ELR (cell line): ENCODE measurements at regions not wholly inside any gene's neighbourhood (a gene's known extent, or its start where the extent isn't known, plus 50 kb on each side); places are given as distances from the start of the nearest gene placed in this dataset.
A peak's percentile ranks its signal among the peaks of the same experiment; 100 is the strongest.

Experiments used
- DNase-seq: peaks from one replicate; pipeline ENCODE4 v3.0.0-alpha.2; 2015; ENCODE audit warnings: low read depth

DNA sequence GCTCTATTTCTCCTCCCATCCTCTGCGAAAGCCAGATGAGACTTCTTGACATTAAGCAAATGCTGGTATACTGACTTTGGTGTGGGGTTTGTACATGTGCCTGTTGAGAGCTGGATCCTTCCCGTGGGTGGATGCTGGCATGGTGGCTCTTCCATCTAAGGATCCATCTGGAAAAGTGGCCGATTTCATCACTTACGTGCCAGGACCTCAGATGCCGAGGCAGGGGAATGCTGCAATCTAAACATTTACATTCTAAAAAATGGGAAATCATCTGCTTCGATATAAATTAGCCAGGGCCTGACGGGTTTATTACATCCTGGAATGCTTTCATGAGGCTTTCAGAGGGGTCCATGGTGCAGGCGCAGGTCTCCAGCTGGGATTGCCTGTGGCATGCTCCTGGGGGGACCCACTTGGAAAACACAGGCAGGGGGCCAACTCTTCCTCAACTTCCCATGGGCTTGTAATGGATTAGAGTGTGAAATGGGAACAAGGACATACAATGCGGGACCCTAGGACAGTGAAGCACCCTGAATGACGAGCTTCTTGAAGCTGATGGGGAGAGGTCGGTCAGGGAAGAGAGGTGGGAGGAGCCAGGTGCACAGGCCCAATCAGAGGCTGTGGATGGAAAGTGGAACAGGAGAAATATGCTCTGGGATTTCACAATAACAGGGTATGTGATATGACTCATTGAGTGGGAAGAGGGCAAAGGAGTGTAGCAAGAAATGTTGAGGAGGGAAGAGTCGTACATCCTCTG, 105.5 kb upstream of the PITX1 start:
- peak; percentile 89 for DNase-seq

GRCh38 chr5:135138116-135138850, 104.3 kb upstream of the PITX1 start:
- peak; percentile 81 for DNase-seq

GRCh38 chr5:135137146-135137915, 103.3 kb upstream of the PITX1 start:
- no peak for DNase-seq

DNA sequence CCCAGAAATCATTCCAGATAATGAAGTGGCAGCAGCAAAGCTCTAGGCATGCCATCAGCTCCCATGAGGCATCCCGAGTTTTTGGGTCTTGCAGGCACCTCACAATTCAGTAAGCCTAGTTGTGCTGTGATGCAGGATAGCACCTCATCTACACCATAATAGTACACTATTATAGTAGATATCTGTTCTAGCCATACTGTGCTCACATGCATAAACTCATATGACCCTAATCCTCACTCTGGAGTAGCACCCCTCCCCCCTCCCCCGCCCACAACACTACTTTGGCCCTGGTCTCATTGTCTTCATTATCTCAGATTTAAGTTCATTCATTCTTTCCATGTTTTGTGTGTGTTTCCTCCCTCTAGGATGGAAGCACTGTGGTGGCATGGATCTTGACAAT, 102.5 kb upstream of the PITX1 start:
- no peak for DNase-seq

DNA sequence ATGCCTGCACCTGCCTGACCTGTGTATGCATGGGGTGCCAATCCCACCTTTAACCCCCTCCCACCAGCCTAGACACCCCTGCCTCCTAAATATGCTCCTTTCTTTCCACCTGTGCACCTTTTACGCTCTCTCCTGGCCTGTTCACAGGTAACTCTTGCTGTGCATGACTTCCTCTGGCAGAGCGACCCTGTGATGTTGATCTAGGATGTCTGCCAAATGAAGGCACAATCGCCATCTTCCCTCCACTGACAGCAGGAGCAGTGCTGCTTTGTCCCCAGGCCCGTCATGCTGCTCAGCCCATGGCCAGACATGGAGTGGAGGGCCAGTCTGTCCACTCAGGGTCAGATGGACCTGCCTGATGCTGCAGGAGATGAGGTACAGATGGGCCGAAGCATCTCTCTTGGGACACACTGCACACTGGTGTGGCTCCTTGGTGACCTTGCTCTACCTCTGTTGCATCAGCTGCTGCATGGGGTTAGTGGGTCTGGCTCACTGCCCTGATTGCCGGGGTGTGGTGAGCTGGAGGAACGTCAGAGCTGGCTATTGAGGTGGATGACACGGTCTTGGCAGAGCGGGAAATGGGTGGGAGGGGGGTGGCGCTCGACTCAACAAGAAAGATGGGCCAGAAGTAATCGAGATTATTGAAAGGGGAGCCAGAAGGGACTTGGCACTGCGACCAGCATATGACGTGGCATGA, 101.7 kb upstream of the PITX1 start:
- peak; percentile 60 for DNase-seq

- no peak for DNase-seq
These were observed 100.8 kb upstream of the PITX1 start for GRCh38 chr5:135134691-135135381.

GRCh38 chr5:135133698-135134515, 99.9 kb upstream of the PITX1 start:
- DNase-seq: no peak

GRCh38 chr5:135133181-135133580, 99.2 kb upstream of the PITX1 start:
- no peak for DNase-seq

- no peak for DNase-seq
These were observed 98.0 kb upstream of the PITX1 start for GRCh38 chr5:135131801-135132680.

DNA sequence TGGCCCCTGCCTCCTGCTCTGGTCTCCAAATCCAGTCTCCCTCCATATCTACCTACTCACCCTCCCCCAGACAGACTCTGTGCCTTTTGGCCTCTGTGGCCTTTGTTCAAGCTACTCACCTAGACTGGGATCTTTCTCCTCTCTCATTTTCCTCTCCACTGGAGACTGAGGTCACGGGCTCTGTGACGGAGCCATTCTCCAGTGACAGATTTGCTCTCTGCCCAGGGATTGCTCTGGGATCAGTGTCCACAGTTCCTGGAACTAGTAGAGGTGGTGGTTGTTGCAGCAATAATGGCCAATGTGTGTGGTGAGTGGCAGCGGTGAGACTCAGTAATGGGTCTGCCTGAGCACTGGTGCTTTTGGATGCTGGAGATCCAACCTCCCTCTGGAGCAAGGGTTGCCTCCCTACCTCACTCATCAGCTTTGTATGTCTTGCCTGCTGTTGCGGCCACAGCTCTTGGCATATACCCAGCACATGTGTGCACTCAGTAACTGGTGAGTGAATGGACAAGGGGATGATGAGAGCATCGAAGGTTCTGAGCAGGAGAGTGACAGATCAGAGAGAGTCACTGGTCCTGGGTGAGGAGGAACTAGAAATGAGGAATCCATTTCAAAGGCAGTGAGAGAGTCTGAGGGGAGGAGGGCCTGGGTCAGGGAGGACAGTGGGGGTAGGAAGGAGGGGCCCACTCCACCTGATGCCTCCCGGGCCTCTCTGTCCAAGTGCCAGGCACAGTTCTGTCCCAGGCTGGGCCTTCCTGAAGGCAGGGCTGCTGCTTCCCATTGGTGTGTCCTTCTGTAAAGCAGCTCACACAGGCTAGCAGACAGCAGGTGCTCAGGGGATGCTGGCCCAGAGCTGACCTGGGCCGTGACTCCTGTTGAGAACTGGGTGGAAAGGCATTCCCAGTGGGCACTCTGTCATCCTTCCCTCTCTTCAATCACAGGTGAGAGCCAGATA, 96.5 kb upstream of the PITX1 start:
- no peak for DNase-seq

GRCh38 chr5:135129307-135129706, 95.3 kb upstream of the PITX1 start:
- peak; percentile 83 for DNase-seq

GRCh38 chr5:135128361-135128760, 94.3 kb upstream of the PITX1 start:
- no peak for DNase-seq

DNA sequence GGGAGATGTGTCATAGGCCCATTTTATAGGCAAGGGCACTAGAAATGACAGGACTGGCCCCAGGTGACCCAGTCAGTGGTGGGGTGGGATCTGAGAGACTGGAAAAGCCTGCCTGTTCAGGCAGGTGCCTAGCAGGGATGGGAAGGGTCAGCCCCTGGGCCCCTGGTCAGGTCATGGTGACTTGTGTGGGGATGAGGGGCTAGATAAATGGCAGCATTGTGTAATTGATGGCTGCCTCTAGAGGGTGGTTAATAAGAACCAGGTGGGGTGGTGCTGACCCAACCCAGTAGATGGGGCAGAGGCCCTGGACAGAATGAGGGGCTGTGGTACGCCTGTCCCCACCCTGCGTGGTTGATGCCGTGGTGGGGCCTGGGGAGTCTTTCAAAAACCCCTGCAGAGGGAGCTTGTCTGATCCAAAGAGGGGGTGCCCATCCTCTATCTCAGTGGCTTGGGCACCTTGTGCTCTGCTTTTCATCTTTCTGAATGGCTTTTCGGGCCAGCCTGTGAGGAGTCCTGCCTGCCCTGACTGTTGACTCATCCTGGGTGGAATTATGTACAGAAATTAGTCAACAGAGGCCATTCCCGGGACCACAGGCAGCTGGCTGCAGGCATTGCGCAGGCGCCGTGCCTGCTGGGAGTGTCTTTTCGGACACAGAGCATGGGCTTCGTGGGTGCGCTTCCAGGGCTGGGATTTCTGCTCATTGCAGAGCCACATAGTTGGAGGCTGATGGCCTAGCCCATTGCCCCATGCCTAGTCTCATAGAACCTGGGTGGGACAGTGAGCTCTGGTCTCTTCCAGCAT, 93.6 kb upstream of the PITX1 start:
- DNase-seq: peak; percentile 94

DNA sequence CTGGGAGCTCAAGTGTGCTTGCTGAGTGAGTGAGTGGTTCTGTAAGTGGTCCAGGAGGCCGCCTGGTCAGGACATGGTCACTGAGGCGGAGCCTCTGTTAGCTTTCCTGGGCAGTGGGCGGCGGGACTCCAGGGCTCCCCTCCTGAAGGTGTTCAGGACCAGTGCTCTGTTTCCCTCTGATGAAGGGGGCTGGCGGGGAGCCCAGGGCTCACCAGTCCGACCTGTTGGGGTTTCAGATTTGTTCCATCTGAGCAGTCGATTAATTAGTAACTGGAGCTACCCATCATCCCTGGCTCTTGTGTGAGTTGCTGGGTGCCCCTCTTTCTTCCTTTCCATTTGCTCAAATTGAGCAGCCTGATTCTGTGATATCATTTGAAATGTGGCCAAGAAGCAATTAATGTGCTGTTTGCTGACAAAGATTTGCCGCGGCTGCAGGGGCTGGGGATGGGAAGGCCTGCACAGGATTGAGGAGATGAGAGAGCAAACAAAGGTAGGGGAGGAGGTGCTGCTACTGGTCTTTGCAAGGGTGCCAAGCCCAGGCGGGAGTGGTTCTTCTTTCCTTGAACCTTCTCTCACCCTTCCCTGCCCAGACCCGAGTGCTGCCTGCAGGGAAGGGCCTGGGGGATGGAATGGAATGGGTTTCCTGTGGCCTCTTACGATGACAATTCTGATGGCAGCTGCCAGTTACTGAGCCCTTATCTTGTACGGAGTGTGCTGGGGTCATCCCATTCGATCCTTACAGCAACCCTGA, 92.8 kb upstream of the PITX1 start:
- DNase-seq: no peak

- DNase-seq: no peak
These were observed 90.7 kb upstream of the PITX1 start for GRCh38 chr5:135124724-135125123.

DNA sequence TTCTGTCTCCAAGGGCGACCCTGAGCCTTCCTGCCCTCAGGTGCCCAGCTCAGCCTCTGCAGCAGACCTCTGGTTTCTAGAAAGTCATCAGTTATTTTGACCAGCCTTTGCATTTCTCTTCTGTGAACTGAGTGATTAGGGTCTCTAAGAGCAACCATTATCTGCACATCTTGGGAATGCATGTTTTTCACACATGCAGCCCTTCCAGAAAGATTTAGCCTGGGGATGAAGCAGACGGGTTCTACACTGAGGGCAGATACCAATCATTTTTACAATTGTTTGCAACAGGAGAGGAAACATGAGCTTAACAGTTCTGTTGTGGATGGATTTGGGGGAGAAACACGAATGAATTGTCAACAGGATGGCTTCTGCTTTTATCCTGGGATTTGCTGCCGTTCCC, 90.1 kb upstream of the PITX1 start:
- no peak for DNase-seq

DNA sequence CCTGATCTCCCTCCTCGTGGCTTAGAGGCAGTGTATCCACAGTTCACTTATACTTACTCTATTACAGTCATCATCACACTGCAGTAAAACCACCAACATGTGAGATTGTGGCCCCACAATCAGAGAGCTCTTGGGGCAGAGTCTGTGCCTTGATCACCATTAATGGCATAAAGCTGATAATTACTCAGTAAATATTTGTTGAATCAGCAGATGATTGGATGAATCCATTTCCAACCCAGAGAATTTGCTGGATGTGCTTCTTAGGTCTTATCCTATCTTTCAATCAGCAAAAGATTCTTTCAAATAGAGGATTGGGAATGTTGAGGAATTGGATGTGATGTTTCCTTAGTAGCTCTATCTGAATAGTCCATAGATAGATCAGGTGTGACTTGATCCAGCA, 88.8 kb upstream of the PITX1 start:
- DNase-seq: no peak
